ENCODE measurements at regions not wholly inside any gene's neighbourhood (a gene's known extent, or its start where the extent isn't known, plus 50 kb on each side); places are given as distances from the start of the nearest gene placed in this dataset.

DNA sequence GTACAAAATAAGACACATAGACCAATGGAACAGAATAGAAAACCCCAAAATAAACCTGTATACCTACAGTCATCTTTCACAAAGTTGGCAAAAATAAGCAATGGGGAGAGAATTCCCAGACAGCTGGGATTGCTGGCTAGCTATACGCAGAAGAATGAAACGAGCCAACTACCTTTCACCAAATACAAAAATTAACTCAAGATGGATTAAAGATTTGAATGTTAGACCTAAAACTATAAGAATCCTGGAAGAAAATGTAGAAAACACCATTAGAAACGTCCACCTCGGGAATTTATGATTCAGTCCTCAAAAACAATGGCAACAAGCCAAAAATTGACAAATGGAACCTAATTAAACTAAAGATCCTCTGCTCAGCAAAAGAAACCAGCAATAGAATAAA, 408.1 kb upstream of the SLITRK1 start:
- H3K4me3 ChIP-seq (ENCODE audit: low read depth, low read length) = no peak overlapping the region
- TF ChIP-seq, protein P1, sequence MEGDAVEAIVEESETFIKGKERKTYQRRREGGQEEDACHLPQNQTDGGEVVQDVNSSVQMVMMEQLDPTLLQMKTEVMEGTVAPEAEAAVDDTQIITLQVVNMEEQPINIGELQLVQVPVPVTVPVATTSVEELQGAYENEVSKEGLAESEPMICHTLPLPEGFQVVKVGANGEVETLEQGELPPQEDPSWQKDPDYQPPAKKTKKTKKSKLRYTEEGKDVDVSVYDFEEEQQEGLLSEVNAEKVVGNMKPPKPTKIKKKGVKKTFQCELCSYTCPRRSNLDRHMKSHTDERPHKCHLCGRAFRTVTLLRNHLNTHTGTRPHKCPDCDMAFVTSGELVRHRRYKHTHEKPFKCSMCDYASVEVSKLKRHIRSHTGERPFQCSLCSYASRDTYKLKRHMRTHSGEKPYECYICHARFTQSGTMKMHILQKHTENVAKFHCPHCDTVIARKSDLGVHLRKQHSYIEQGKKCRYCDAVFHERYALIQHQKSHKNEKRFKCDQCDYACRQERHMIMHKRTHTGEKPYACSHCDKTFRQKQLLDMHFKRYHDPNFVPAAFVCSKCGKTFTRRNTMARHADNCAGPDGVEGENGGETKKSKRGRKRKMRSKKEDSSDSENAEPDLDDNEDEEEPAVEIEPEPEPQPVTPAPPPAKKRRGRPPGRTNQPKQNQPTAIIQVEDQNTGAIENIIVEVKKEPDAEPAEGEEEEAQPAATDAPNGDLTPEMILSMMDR (IDR thresholded peaks at IDR 0.05; ENCODE audit: low read depth, low read length) = no peak

DNA sequence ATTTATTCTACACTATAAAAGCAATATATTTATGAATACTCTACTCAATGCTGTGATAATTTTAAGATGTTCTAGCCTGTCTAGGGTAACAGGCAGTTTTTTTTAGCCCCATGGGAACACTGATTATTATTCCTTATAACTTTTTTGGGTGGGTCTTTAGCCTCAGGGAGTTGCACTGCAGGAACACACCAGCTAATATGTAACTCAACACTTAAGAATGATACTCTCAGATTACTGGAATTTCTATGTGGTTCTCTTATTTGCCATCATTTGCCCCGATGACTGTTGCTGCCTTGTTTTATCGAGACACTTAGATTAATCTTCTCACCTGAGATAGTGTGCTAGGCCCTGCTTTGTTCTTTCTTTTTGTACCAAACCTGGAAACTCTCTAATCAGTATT, 396.9 kb upstream of the SLITRK1 start:
- TF ChIP-seq, protein P1 (IDR thresholded peaks at IDR 0.05; ENCODE audit: low read depth, low read length) = no peak
- no peak overlapping the region for H3K4me3 ChIP-seq (ENCODE audit: low read depth, low read length)

DNA sequence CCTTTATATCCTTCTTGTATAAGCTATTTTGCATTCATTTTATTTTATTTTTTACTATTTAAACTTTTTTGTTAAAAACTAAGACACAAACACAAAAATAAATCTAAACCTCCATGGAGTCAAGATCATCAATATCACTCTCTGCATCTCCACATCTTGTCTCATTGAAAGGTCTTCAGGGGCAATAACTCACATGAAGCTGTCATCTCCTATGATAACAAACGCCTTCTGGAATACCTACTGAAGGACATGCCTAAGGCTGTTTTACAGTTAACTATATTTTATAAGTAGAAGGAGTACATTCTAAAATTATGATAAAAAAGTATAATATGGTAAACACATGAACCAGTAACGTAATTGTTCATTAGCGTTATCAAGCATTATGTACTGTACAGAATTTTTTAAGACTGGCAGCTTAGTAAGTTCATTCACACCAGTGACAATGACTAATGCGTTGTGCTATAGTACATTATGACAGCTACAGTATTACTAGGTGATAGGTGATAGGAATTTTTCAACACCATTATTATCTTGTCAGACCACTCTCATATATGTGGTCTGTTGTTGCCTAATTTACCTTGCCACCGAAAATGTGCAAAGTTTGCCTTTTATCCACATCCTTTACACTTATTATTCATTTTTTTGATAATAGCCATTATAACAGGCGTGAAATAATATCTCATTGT, 390.7 kb upstream of the SLITRK1 start:
- no peak overlapping the region for H3K4me3 ChIP-seq (ENCODE audit: low read depth, low read length)
- TF ChIP-seq, protein P1 (IDR thresholded peaks at IDR 0.05; ENCODE audit: low read depth, low read length) = no peak

DNA sequence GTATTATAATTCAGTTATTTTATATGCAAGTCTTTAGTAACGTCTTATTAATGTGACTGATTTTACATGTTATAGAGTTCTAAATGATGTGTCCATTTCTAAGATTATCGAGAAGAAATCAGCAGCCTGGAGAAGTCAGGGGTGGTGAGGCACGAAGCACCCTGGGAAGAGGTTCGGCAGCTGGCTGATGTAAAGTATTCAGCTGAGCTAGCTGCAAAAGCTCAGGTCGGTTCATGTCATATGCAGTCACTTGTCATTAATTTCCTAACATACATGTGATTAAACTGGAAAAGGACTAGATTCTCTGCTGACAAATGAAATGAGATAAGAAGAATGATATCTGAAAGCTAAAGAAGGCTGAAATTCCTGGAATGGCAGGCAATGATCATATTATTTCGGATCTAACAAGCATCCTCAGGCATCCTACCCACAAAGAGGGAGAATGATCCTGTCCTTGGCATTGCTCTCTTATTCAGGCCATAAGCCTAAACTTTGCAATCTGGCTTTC, 383.0 kb upstream of the SLITRK1 start:
- H3K4me3 ChIP-seq (ENCODE audit: low read depth, low read length) = no peak overlapping the region
- TF ChIP-seq, protein P1 (IDR thresholded peaks at IDR 0.05; ENCODE audit: low read depth, low read length) = no peak

DNA sequence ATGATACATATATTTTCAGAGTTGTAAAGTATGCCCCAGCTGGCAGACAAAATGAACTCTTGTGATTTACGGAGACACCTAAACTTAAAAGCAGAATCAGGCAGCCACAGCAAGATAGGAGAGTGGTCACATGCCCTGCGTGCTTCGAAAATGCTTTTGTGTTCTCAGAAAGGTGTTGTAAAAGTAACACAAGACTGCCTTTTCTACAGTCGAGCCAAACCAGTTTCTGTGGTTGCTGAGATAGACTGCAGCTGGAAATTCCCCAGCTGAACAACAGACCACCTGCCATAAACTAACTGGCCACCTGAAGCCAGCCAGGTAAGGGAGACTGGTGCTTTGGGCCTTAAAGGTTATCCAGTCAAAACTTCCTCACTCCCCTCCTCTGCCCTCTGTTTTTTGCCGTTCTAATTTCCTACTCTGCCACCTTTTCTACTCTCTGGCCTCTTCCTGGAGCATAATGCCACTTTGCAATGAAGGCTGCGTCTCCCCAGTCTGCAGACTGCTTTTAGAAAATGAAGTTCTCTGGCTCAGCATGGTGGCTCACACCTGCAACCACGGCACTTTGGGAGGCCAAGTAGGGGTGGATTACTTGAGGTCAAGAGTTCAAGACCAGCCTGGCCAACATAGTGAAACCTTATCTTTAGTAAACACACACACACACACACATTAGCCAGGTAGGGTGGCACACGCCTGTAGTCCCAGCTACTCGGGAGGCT, 381.2 kb upstream of the SLITRK1 start:
- H3K4me3 ChIP-seq (ENCODE audit: low read depth, low read length) = no peak overlapping the region
- TF ChIP-seq, protein P1 (IDR thresholded peaks at IDR 0.05; ENCODE audit: low read depth, low read length) = no peak

DNA sequence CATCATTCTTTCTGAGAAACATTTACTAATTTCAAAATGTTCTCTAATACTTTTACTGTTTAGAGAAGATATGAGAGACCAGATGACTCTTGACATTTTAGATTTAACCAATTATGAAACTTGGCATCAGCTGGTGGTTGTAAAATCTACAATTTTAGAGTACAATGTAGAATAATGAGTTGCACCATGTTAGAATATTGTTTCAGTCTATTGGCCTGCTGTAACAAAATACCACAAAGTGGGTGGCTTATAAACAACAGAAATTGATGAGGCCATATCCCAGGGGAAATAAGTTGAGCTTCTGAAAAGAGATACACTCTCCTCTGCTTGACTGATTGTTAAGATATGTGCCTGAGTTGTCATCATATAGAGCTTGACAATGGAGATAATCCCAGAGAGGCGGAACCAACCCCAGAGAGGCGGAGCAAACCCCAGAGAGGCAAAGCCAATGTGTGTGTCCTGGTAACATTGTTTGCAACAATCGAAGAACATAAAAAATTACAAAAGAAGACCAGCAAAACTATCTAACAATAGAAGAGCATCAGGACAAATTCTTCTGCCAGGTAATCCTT, 373.0 kb upstream of the SLITRK1 start:
- no peak overlapping the region for H3K4me3 ChIP-seq (ENCODE audit: low read depth, low read length)
- TF ChIP-seq, protein P1 (IDR thresholded peaks at IDR 0.05; ENCODE audit: low read depth, low read length) = no peak

DNA sequence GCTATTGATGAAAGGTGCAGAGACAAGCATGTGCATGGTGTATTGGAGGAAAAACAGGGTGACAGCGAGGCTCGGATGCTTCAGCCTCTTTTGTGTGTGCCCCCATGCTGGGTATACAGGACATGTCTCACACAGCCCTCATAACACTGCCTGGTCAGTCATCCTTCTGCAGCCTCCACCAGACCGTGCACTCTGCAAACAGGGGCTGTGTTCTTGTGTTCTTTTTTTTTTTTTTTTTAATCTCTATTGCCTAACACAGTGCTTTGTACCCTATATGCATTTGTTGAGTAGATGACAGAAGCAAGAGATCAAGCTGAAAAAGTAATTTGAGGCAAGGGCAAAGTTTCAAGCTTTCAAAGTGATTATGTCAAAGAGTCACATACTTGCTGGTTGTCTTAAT, 367.2 kb upstream of the SLITRK1 start:
- no peak overlapping the region for H3K4me3 ChIP-seq (ENCODE audit: low read depth, low read length)
- TF ChIP-seq, protein P1 (IDR thresholded peaks at IDR 0.05; ENCODE audit: low read depth, low read length) = no peak
